ENCODE measurements at regions not wholly inside any gene's neighbourhood (a gene's known extent, or its start where the extent isn't known, plus 50 kb on each side); places are given as distances from the start of the nearest gene placed in this dataset.

- TF ChIP-seq, protein P1, sequence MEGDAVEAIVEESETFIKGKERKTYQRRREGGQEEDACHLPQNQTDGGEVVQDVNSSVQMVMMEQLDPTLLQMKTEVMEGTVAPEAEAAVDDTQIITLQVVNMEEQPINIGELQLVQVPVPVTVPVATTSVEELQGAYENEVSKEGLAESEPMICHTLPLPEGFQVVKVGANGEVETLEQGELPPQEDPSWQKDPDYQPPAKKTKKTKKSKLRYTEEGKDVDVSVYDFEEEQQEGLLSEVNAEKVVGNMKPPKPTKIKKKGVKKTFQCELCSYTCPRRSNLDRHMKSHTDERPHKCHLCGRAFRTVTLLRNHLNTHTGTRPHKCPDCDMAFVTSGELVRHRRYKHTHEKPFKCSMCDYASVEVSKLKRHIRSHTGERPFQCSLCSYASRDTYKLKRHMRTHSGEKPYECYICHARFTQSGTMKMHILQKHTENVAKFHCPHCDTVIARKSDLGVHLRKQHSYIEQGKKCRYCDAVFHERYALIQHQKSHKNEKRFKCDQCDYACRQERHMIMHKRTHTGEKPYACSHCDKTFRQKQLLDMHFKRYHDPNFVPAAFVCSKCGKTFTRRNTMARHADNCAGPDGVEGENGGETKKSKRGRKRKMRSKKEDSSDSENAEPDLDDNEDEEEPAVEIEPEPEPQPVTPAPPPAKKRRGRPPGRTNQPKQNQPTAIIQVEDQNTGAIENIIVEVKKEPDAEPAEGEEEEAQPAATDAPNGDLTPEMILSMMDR (IDR thresholded peaks at IDR 0.05; ENCODE audit: poor library complexity), result no peak
- TF ChIP-seq EZH2phosphoT487 (IDR thresholded peaks at IDR 0.05; ENCODE audit: low read depth, severe bottlenecking, unreplicated experiment), result no peak
Measured at GRCh38 chr11:70625582-70626518, 227.5 kb downstream of the CTTN start.
